Transverse colon (tissue), 4 donors: ENCODE measurements at regions not wholly inside any gene's neighbourhood (a gene's known extent, or its start where the extent isn't known, plus 50 kb on each side); places are given as distances from the start of the nearest gene placed in this dataset.

Source experiments
- EP300 ChIP-seq: sonication (generic); formaldehyde crosslinking; IDR thresholded peaks from one replicate; pipeline ENCODE4 v1.6.1; 2017; ENCODE audit warnings: antibody characterized with exemption, low read depth
- POLR2AphosphoS5 ChIP-seq, 3 donors: sonication (generic); formaldehyde crosslinking; IDR thresholded peaks; one replicate each; pipeline ENCODE4 v1.6.1; 2016; ENCODE audit warnings: antibody characterized with exemption in 3 of 3
- TF ChIP-seq, protein P1 (sequence below), 5 experiments: fragments of 200-600 bp in 3 of 5; fragments of 450-650 bp in 2 of 5; sonication (generic) in 3 of 5; IDR thresholded peaks; 1 replicate in 2 of 5; 2 replicates in 3 of 5; pipeline ENCODE4 v1.5.1; 2016 to 2017; ENCODE audit warnings: antibody characterized with exemption in 5 of 5, inconsistent platforms in 3 of 5, mild to moderate bottlenecking in 2 of 5, moderate library complexity in 1 of 5

DNA sequence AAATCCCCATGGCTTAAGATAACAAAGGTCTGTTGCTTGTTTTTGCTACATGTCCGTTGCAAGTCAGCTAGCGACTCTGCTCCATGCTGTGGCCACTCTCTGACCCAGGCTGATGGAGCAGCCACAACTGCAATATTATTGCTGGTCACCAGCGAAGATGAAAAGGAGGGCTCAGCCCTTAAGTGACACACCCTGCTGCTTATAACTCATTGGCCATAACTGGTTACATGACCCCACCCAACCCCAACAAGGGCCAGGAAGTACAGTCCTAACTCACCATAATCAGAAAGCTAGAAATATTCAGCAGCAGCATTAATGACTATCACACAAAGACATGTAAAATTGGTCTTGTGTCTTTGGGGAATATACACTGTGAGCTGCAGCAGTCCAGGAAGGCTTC lies 224.3 kb downstream of the SOX9 start:
- TF ChIP-seq, protein P1, sequence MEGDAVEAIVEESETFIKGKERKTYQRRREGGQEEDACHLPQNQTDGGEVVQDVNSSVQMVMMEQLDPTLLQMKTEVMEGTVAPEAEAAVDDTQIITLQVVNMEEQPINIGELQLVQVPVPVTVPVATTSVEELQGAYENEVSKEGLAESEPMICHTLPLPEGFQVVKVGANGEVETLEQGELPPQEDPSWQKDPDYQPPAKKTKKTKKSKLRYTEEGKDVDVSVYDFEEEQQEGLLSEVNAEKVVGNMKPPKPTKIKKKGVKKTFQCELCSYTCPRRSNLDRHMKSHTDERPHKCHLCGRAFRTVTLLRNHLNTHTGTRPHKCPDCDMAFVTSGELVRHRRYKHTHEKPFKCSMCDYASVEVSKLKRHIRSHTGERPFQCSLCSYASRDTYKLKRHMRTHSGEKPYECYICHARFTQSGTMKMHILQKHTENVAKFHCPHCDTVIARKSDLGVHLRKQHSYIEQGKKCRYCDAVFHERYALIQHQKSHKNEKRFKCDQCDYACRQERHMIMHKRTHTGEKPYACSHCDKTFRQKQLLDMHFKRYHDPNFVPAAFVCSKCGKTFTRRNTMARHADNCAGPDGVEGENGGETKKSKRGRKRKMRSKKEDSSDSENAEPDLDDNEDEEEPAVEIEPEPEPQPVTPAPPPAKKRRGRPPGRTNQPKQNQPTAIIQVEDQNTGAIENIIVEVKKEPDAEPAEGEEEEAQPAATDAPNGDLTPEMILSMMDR (IDR thresholded peaks at IDR 0.05): no peak
- TF ChIP-seq POLR2AphosphoS5 (IDR thresholded peaks at IDR 0.05) (no peak), EP300 (no peak)
